ENCODE measurements at regions not wholly inside any gene's neighbourhood (a gene's known extent, or its start where the extent isn't known, plus 50 kb on each side); places are given as distances from the start of the nearest gene placed in this dataset.
"Not testable (repeated sequence)": the region's sequence is repeated elsewhere in the genome, so short reads cannot be mapped to it uniquely, and the experiment has no call there.

DNA sequence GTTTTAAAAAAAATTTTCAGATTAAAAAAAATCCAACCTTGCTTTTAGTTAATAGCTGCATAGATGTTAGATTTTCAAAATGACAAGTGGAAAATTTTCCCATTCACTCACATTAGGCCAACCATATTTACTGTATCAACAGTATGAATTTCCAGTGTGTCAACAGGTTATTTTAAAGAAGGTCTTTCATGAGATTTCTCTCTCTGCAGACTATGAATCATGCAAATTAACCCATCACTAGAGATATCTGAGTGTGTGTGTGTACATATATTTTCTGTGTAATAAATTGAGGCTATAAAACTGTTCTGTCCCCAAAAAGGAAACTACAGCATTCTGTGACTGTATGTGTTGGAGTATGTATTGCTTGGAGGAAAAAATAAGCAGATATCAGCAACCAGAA, 305.6 kb downstream of the ARL4A start:
- no peak overlapping the region for H3K27ac Mint-ChIP-seq
- no peaks in the 10 kb centered on the region for H3K27me3 Mint-ChIP-seq (ENCODE audit: low read depth)
- no peak for DNase-seq (ENCODE audit: low spot score)
- H3K4me1 Mint-ChIP-seq (ENCODE audit: low read depth), result no peaks in the 10 kb centered on the region
- H3K36me3 Mint-ChIP-seq (ENCODE audit: low read depth), result no peaks in the 10 kb centered on the region
- H3K4me3 Mint-ChIP-seq, result no peak overlapping the region
- H3K9me3 Mint-ChIP-seq, result no peaks in the 10 kb centered on the region

DNA sequence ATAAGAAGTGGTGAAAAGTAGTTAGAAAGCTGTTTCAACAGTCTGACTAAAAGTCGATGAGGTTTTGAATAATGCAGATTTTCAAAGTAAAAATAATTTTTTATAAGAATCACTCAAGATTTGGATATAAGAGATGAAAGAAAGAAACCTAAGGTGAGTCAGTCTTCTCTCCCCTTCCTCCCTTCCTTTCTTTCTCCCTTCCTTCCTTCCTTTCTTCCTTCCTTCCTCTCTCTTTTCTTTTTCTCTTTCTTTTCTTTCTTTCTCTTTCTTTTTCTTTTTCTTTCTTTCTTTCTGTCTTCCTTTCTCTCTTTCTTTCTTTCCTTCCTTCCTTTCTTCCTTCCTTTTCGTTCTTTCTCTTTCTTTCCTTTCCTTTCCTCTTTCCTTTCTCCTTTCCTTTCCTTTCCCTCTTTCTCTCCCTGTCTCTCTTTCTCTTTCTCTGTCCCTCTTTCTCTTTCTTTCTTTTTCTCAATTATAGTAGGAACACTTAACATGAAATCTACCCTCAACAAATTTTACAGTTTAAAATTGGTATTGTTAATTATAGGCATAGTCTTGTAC, 308.6 kb downstream of the ARL4A start:
- Mint-ChIP-seq H3K36me3 (ENCODE audit: low read depth) (no peaks in the 10 kb centered on the region), H3K9me3 (no peaks in the 10 kb centered on the region), H3K27me3 (ENCODE audit: low read depth) (no peaks in the 10 kb centered on the region), H3K4me3 (no peak overlapping the region), H3K4me1 (ENCODE audit: low read depth) (no peaks in the 10 kb centered on the region), H3K27ac (no peak overlapping the region)
- DNase-seq (ENCODE audit: low spot score), result no peak

DNA sequence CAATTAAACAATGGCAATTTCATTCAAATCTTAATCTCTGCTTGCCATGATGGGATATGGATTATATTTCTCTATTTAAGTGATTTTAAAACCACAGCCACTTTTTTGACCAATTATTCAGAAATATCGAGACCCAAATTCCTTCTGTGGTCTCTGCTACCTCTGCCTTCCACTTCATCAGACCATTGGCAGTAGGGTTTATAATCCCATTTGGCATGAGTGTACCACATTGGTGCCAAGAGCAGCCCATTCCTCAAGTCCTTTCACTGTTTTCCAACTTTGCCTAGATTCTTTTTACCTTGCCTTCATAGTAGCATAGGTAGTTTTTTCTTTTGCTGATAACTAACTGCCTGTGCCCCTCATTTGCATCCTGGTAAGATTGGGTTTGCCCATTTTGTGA, 319.9 kb downstream of the ARL4A start:
- no peak overlapping the region for H3K27ac Mint-ChIP-seq
- no peaks in the 10 kb centered on the region for H3K27me3 Mint-ChIP-seq (ENCODE audit: low read depth)
- no peaks in the 10 kb centered on the region for H3K9me3 Mint-ChIP-seq
- no peaks in the 10 kb centered on the region for H3K4me1 Mint-ChIP-seq (ENCODE audit: low read depth)
- H3K36me3 Mint-ChIP-seq (ENCODE audit: low read depth), result no peaks in the 10 kb centered on the region
- no peak for DNase-seq (ENCODE audit: low spot score)
- H3K4me3 Mint-ChIP-seq, result no peak overlapping the region

DNA sequence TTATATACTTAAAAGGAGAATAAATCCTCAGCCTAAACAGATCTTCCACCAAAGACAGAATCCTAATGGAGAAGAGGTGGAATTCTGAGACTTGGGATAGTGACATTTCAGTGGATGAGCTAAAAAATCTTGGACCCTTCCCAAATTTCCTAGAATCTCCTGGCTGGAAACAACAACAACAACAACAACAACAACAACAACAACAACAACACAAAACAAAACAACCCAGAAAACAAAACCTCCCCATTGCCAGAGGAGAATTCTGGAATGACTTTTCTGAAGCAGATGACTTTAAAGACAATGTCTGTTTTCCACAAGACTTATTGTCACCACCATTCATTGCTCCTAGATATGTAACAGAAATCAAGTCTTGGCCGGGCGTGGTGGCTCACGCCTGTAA, 322.1 kb downstream of the ARL4A start:
- H3K27me3 Mint-ChIP-seq (ENCODE audit: low read depth), result no peaks in the 10 kb centered on the region
- H3K27ac Mint-ChIP-seq, result no peak overlapping the region
- H3K36me3 Mint-ChIP-seq (ENCODE audit: low read depth), result no peaks in the 10 kb centered on the region
- no peak overlapping the region for H3K4me3 Mint-ChIP-seq
- H3K9me3 Mint-ChIP-seq, result no peaks in the 10 kb centered on the region
- H3K4me1 Mint-ChIP-seq (ENCODE audit: low read depth), result no peaks in the 10 kb centered on the region
- no peak for DNase-seq (ENCODE audit: low spot score)

DNA sequence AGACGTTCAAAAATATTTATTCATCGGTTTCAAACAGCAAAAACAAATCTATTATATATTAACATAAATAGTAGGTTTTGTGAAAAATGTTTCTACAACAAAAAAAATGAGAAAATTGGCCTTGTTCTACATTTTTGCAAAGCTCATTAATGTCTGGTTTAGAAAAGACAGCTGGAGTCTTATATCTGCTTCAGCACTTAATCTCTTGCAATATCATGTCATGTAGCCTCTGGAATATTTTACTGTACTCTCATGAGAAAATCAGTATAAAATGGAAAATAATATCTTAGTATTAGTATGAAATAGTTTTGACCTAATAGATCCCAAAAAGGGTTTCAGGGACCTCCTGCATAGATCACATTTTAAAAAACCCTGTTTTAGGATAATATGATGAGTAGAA, 326.6 kb downstream of the ARL4A start:
- H3K27ac Mint-ChIP-seq, result no peak overlapping the region
- no peak for DNase-seq (ENCODE audit: low spot score)
- H3K4me3 Mint-ChIP-seq, result no peak overlapping the region
- no peaks in the 10 kb centered on the region for H3K4me1 Mint-ChIP-seq (ENCODE audit: low read depth)
- H3K9me3 Mint-ChIP-seq, result no peaks in the 10 kb centered on the region
- no peaks in the 10 kb centered on the region for H3K36me3 Mint-ChIP-seq (ENCODE audit: low read depth)
- no peaks in the 10 kb centered on the region for H3K27me3 Mint-ChIP-seq (ENCODE audit: low read depth)

DNA sequence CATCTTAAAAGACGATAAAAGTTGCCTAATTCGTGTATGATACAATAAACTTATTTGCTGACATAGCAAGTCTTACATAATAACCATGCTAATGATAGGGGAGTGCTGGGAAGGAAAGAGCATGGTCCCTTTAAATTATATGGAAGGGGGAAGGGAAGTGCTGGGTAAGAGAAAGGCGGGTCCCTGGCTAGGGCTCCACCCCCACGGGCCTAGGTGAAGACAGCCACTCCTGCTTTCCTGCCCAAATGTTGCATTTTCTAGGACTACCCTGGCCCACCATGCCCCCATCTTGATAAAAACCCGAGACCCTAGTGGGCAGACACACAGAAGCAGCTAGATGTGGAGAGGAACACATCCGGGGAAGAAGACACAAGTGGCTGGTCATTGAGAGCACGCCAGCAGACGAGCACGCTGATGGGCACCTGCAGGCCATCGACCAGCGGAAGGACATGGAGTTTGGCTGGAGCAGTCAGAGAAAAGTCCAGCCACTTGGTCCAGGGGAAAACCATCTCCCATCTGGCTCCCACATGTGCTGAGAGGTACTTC, 328.7 kb downstream of the ARL4A start:
- Mint-ChIP-seq H3K4me1 (ENCODE audit: low read depth) (no peaks in the 10 kb centered on the region), H3K27ac (no peak overlapping the region)

DNA sequence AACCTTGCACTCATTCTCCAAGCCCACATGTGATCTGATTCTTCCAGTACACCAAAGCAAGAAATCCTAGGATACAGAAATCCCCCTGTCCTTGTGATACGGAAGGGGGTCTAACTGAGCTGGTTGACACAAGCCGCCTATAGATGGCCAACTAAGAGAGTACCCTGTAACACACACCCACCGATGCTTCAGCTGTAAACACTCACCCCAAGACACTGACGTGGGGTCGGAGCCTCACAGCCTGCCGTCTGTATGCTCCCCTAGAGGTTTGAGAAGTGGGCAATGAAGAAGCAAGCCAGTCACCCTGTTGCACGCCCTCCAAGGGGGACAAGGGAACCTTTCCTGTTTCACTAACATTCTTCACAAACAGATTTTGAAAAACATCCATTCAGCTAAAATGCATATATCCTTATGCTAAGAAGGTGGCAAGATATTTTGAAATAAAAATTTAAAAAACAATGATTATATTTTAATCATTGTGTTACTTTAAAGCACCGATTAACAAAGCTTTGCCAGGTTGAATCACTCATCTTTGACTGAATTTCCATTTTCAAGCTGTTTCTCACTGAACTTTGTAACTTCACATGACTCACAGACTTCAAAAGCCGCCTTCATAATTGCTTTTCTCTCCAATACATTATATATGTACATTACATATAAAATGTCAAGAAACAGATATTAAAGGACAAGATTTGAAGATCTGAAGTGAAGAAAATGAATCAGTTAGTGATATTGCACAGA, 329.3 kb downstream of the ARL4A start:
- Mint-ChIP-seq H3K36me3 (ENCODE audit: low read depth) (no peaks in the 10 kb centered on the region), H3K27me3 (ENCODE audit: low read depth) (no peaks in the 10 kb centered on the region), H3K4me1 (ENCODE audit: low read depth) (no peaks in the 10 kb centered on the region), H3K9me3 (no peaks in the 10 kb centered on the region), H3K4me3 (no peak overlapping the region), H3K27ac (no peak overlapping the region)
- no peak for DNase-seq (ENCODE audit: low spot score)

More for the DNA sequence above, 328.7 kb downstream of the ARL4A start:
- Mint-ChIP-seq H3K9me3 (no peaks in the 10 kb centered on the region), H3K27me3 (ENCODE audit: low read depth) (no peaks in the 10 kb centered on the region), H3K36me3 (ENCODE audit: low read depth) (no peaks in the 10 kb centered on the region), H3K4me3 (no peak overlapping the region)
- no peak for DNase-seq (ENCODE audit: low spot score)

DNA sequence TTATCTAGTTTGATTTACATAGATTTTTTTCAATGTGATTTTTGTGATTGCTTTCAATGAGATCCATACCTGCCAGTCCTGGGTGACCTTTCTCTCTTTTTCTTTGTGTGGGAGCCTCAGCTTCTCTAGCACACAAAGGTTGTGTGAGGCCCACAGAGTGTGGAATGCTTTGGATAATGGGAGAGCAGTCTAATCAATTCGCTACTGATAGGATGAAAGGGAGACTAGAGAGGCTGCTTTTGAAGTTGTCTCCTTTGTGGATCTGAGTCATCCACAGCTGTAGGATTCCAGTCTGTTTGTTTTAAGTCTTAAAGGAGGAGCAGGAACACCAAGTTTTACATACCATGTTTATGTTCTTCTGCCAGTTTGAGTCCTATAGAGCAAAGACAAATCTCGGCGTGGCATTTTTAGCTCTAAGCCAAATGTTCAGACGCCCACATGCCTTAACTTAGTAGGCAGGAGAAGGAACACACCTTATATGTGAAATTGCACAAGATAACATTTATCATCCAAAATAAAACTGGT, 330.0 kb downstream of the ARL4A start:
- Mint-ChIP-seq H3K27me3 (ENCODE audit: low read depth) (no peaks in the 10 kb centered on the region), H3K9me3 (no peaks in the 10 kb centered on the region), H3K27ac (no peak overlapping the region), H3K4me3 (no peak overlapping the region), H3K36me3 (ENCODE audit: low read depth) (no peaks in the 10 kb centered on the region), H3K4me1 (ENCODE audit: low read depth) (no peaks in the 10 kb centered on the region)
- no peak for DNase-seq (ENCODE audit: low spot score)

DNA sequence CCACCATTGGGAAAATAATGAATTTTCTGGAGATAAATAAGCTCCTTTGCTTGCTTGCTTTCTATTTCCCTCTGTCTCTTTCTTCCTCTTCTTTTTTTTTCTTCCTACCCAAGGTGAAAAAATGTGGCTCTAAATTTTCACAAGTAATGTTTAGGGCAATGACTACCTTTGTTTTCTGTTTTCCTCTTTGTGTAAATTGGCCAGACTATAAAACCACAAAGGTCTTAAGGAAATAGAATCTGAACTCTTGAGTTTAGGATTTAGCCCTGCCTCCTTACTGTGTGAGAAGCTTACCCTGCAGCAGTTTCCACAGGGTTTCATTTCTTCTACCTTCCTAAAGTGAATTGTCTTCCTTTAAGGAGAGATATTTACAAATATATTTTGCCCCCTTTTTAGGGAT, 330.4 kb downstream of the ARL4A start:
- H3K4me3 Mint-ChIP-seq, result no peak overlapping the region
- no peak for DNase-seq (ENCODE audit: low spot score)
- no peaks in the 10 kb centered on the region for H3K9me3 Mint-ChIP-seq
- H3K36me3 Mint-ChIP-seq (ENCODE audit: low read depth), result no peaks in the 10 kb centered on the region
- no peaks in the 10 kb centered on the region for H3K27me3 Mint-ChIP-seq (ENCODE audit: low read depth)
- no peaks in the 10 kb centered on the region for H3K4me1 Mint-ChIP-seq (ENCODE audit: low read depth)
- H3K27ac Mint-ChIP-seq, result no peak overlapping the region

DNA sequence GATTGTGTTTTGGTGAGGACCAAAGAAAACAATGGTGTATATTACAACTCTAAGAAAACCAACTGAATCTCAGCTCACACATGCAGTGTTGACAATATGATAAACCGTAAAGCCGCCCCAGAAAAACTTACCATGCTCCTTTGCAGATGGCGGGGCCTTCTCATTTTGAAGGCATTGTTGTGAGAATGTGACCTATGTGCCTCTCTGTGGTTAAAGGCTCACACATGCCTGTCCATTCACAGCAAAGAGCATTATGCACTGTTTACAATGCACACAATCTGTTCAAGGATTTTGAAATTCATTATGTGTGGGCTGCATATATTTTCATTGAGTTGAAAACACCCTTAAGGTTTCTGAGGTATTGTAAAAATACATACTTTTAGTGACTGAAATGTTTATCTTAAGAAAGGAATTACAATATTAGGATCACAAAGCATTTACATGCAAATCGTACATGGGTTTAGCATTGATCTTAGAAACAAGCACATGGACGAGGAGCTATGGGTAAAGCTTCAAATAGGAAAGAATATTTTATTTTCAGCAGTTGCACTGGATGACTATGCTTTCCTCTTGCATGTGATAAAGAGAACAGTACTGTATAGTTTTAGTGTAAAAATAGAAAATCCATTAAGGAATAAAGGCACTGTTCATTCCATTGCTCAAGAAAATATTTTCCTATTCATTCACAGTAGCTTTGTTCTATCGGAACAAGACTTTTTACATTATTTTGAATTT, 334.3 kb downstream of the ARL4A start:
- Mint-ChIP-seq H3K27me3 (ENCODE audit: low read depth) (no peaks in the 10 kb centered on the region), H3K4me3 (no peak overlapping the region), H3K27ac (no peak overlapping the region), H3K4me1 (ENCODE audit: low read depth) (no peaks in the 10 kb centered on the region), H3K36me3 (ENCODE audit: low read depth) (no peaks in the 10 kb centered on the region), H3K9me3 (no peaks in the 10 kb centered on the region)
- DNase-seq (ENCODE audit: low spot score), result no peak

DNA sequence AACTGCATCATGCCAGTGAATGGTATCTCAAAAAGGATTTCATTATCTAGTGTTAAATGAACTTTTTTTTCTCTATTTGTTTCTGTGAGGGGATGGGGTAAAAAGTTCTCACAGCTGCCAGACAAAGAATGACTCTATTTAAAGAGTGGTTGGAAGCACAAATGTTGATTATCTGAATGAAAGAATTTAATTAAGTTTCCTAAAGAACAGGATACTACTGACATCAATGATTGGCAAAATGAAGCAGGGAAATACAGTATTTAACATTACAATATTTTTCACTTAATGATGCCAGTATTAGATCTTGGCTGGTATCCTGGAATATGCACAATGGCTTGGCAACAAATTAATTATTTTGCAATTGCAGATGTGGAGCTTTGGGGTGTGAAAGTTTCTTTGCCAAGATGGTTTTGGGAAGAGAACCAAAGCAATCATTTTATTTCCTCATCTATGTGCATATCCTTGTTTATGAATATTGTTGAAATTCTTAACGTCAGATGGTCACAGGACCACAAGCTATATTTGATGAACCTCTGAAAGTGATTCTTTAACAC, 336.8 kb downstream of the ARL4A start:
- Mint-ChIP-seq H3K9me3 (no peaks in the 10 kb centered on the region), H3K4me3 (no peak overlapping the region), H3K27me3 (ENCODE audit: low read depth) (no peaks in the 10 kb centered on the region), H3K27ac (no peak overlapping the region), H3K4me1 (ENCODE audit: low read depth) (no peaks in the 10 kb centered on the region), H3K36me3 (ENCODE audit: low read depth) (no peaks in the 10 kb centered on the region)
- no peak for DNase-seq (ENCODE audit: low spot score)

DNA sequence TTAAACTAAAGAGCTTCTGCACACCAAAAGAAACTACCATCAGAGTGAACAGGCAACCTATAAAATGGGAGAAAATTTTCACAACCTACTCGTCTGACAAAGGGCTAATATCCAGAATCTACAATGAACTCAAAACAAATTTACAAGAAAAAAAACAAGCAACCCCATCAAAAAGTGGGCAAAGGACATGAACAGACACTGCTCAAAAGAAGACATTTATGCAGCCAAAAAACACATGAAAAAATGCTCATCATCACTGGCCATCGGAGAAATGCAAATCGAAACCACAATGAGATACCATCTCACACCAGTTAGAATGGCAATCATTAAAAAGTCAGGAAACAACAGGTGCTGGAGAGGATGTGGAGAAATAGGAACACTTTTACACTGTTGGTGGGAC, 337.6 kb downstream of the ARL4A start:
- H3K27me3 Mint-ChIP-seq (ENCODE audit: low read depth); DNase-seq (ENCODE audit: low spot score); H3K9me3 Mint-ChIP-seq; H3K4me3 Mint-ChIP-seq; H3K4me1 Mint-ChIP-seq (ENCODE audit: low read depth); H3K36me3 Mint-ChIP-seq (ENCODE audit: low read depth); H3K27ac Mint-ChIP-seq: not testable (repeated sequence)

DNA sequence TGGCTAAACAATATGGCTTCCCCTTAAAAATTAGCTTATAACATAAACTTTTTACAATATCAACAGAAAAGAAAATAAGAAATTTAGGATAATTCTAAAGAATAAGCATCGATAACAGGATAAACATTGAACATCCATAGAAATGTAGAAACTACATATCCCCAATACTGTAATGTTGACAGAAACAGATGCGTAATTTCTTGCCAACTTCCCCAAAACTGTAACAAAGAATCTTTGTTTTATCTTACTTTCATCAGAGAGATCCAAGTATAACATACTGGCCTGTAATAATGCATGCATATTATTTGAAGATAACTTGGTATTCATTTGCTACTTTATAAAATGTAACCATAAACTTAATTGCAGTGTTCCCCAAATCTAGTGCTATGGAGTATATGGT, 339.9 kb downstream of the ARL4A start:
- Mint-ChIP-seq H3K27ac (no peak overlapping the region), H3K27me3 (ENCODE audit: low read depth) (no peaks in the 10 kb centered on the region), H3K9me3 (no peaks in the 10 kb centered on the region), H3K36me3 (ENCODE audit: low read depth) (no peaks in the 10 kb centered on the region), H3K4me1 (ENCODE audit: low read depth) (no peaks in the 10 kb centered on the region), H3K4me3 (no peak overlapping the region)
- DNase-seq (ENCODE audit: low spot score), result no peak
